ENCODE measurements at regions not wholly inside any gene's neighbourhood (a gene's known extent, or its start where the extent isn't known, plus 50 kb on each side); places are given as distances from the start of the nearest gene placed in this dataset.

DNA sequence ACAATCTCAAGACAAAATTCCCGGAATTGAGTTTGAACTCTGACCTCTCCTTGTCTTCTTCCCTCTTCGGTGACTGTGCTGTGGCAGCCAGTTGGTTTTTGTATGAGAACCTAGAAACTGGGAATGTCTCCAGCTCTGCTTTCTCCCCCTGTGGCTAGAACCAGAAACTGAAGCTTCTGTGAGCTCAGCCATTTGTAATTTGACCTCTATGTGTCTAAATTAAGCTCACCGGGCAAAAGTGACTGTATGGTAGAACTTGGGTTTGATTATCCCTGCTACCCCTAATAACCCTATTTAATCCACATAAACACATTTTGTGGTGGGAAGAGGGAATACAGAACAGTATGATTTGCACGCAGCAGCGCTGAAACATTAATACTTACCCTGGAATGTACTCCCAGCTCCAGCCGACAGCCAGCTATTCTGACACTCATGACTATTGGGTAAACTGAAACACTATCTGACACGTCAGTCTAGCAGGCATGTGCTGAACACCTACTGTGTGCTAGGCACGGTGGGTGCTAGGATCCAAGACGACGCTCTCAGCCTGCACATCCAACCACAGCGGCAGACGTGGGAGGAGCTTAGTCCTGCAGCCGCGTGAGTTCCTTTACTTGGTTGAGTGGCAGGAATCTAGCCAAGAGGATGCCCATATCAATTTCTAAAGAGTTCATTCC, 324.8 kb downstream of the SFMBT2 start:
- TF ChIP-seq, protein P1, sequence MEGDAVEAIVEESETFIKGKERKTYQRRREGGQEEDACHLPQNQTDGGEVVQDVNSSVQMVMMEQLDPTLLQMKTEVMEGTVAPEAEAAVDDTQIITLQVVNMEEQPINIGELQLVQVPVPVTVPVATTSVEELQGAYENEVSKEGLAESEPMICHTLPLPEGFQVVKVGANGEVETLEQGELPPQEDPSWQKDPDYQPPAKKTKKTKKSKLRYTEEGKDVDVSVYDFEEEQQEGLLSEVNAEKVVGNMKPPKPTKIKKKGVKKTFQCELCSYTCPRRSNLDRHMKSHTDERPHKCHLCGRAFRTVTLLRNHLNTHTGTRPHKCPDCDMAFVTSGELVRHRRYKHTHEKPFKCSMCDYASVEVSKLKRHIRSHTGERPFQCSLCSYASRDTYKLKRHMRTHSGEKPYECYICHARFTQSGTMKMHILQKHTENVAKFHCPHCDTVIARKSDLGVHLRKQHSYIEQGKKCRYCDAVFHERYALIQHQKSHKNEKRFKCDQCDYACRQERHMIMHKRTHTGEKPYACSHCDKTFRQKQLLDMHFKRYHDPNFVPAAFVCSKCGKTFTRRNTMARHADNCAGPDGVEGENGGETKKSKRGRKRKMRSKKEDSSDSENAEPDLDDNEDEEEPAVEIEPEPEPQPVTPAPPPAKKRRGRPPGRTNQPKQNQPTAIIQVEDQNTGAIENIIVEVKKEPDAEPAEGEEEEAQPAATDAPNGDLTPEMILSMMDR (IDR thresholded peaks at IDR 0.05), result no peak
- TF ChIP-seq POLR2A (IDR thresholded peaks at IDR 0.05) (no peak), POLR2AphosphoS5 (IDR thresholded peaks at IDR 0.05; ENCODE audit: insufficient read depth in 1 of 2, low read depth in 1 of 2) (peak in 1 of 2 donors; percentile 24)

All from vagina (tissue), 2 donors.